GM18909 (cell line): ENCODE measurements at regions not wholly inside any gene's neighbourhood (a gene's known extent, or its start where the extent isn't known, plus 50 kb on each side); places are given as distances from the start of the nearest gene placed in this dataset.

ENCODE experiments used
- ATAC-seq: cut with Tn5 transposase; IDR thresholded peaks from one replicate; pipeline ENCODE4 v1.9.1; 2021; ENCODE audit warnings: mild to moderate bottlenecking; ENCODE audit not compliant: unreplicated experiment, poor library complexity

DNA sequence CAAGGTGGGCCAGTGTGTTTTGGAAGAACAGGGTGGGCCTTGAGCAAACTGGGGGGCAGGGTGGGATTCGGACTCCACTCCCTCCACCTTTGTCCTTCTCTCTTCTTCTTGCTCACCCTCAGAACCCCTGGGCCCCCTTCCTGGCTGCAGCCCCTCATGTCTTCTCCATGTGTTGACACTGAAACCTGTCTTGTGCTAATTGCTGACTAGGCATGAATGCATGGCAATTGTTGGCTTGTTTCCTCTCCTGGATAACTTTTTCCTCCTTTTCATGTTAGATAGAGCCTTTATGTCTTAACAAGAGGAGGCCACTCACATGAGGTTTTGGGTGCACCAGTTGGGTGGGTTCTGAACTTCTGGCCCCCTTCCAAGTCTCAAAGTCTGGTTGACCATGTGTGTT, 181.6 kb upstream of the MKI67 start:
- no peak for ATAC-seq

DNA sequence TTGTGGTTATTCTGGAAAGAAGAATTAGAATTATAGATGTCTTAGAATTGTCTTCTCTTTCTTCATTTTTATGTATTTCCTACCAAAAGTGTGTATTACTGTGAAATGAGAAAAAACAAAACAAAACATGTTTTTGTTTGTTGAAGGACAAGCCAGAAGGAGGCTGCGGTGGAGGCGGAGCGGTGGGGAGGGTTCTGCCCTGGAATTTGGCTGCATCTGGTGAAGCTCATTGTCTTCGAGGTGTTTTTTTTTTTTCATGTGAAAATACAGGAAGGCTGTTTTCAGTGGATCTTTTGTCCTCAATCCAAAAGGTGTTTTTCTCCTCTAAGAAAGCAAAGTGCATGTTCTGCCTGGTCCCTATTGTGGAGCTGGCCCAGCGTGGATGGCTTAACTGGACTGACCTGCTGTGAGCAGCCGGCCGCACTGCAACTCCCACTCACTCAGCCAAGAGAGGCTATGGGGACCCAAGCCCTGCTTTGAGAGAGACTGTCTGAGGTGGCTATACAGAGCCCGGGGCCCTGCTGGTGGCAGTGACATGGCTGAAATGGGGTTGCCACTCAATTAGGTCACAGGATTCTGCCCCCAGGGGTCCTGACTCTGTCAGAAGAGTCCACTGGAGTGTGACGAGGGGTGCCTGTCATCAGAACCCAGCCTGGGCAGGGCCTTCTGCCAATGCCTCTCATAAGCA, 184.9 kb upstream of the MKI67 start:
- ATAC-seq, result no peak

DNA sequence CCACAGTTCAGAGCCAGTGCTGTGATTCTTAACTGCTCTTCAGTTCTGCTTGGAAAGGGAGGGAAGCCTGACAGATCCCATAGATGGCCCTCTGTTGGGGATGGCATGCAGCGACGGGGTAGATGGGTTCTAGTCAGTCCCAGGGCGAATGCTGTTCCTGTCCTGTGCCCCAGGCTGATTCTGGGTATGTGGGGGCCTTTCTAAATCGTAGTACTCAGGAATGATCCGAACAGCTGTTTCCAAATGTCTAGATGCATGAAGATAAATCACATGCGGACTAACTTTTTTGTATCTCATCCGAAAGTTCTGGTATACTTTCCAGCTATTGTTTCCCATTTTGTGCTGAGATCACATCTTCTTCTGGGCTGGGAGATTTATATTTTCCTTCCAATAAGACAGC, 186.0 kb upstream of the MKI67 start:
- no peak for ATAC-seq

DNA sequence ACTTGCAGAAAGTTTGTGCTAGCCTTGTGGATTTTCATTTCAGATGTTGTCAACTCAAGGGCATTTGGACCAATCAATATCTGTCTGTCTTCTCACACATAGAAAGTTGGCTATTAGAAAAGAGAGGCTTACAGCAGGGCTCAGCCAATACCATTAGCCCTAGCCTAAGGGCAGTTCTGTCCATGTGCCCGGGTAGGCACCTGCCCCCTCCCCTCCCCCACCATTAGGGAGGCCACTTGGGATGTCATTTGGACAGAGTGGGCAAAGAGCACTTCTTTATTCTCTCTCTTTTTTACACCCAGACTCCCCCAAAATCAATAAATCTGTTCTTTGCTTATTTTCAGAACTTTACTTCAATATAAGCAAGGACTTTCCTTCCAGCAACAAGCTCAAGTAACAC, 188.5 kb upstream of the MKI67 start:
- no peak for ATAC-seq

DNA sequence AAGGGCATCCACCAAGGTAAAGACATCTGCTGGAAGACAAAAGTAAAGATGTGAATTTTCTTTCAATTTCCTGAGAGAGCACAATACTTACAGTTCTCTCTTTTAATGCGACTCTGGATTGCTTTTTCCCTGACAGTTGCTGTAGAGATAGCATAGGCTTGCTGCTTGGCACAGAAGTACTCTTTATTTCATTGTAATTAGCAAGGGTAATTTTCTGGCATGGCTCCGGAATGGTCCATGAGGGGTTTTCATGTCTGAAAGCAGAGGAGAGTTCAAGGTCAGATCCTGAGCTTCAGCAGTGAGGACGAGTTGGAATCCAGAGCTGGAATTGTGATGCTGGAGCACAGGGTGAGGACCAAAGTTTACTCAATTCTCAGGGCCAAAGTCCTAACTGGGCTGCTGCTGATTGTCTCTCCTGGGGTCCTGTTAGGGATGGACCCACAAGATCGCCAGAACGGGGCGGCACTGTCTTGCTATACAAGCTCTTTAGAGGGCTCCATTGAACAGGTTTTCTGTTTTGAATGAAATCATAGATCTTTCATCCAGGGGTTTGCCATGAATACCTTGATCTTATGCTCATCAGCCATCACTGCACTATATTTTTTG, 190.0 kb upstream of the MKI67 start:
- ATAC-seq, result no peak

DNA sequence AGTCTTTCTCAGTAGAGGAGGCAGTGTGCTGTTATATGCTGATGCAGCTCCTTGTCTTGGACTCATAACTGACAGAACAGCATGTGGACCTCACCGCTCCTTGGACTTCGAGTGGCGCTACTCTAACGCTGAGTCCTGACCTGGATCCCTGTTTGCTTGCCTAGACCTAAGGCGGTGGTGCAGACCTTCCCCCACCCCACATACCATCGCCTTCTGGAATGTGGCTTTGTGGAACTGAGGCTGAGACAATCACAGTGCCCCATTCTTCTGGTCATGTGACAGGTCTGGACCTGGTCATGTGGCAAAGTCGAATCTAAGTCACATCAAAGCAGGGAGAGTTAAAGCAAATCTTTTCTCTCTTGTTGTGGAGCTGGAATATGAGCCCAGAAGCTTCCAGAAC, 190.7 kb upstream of the MKI67 start:
- ATAC-seq, result no peak

DNA sequence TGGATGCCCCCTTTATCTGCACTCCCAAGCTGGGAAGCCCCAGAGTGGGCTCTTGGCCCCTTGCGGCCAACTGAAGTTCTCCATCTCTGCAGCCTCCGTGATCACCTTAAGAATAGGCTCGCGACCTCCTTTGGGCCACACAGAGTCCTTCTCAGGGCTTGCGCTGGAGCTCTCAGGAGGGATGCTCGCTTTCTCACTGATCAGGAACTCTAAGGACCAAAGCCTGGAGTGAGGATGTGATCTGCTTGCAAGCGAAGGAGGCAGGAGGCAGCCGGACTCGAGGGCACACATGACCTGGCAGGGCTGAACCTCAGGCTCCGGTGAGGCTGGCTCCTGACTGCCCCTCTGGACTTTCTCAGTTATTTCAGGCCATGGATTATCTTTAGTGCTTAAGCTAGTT, 192.1 kb upstream of the MKI67 start:
- ATAC-seq, result no peak

DNA sequence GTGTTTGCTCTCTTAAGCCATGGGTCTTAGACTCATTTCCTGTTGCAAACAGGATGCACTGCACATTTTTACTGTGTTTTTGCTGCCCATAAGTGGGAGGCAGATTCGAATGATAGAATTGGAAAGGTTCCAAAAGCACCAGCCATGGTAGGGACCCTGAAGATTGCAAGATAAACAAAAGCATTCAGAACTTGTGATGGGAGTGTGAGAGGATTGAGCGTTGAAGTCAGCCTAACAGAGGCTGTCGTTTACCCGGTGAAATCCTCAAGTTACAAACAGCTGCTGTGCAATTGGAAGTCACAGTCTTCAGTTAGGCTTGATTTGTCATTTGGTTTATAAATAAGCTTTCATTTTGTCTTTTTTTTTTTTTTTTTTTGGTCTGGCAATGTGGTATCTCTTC, 192.7 kb upstream of the MKI67 start:
- ATAC-seq, result no peak

DNA sequence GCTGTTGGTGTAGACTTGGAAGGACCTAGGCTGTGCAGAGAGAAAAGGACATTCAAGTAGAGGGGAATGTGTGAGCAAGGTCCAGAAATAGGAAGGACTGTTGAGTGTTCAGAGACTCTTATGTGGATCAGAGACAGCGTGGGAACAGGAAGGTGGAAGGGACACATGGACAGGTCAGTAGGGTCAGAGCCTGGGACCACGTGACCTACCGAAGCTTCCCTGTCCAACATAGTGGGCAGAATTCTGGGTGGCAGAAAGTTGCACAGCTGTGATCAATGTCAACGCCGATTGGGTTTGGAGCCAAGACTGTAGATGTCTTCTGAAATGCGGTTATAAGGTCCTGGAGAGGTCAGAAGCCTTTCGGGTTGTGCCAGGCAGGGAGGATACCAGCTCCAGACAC, 195.9 kb upstream of the MKI67 start:
- no peak for ATAC-seq

DNA sequence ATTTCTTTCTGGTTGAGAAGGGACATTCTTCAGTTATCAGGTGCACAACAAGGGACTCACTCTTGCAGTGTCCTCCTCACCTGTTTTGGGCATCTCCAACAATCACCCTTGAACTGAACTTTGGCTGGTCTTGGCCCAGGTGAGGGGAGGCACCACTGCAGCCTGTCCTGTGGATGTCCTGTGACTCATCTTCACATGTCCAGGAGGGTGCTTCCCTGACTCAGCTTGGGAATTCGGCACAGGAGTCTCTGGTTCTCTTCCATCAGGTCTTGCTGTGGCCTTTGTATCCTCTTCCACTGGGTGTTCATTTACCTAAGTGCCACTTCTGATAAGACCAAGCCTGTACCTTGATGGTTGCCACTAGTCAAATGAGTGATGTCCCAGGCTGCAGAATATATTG, 196.7 kb upstream of the MKI67 start:
- no peak for ATAC-seq

DNA sequence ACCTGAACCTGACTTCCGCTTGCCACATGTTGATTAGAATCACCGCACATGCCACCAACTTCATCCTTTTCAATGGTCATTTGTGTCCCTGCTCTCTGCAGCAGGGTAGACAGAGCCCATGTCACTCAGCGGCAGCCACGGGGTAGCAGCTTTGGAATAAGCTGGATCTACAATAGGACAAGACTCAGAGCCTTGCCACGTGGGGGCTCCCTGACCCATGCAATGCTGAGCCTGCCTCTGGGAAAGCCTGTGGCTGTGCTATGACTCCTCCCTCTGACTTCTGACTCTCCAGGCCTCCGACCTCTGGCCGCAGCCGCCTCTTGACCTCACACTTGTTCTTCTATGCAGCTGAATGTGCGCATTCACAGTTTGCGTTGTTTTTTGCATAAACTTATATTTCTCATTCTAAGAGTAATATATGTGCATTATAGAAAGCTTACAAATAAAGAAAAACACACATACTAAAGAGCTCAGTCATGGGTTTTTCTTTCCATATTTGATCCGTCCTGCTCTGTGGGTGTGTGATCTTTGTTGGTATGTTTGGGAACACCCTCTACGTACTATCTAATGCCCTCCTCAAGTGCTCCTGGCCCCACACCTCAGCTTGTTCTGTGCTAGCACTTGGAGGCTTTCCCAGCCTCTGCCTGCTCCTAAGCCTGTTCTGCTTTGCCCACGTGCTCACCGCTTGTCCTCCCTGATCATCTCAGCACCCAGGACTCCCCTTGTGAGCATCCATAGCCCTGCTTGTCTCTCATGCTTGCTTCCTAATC, 198.0 kb upstream of the MKI67 start:
- no peak for ATAC-seq

DNA sequence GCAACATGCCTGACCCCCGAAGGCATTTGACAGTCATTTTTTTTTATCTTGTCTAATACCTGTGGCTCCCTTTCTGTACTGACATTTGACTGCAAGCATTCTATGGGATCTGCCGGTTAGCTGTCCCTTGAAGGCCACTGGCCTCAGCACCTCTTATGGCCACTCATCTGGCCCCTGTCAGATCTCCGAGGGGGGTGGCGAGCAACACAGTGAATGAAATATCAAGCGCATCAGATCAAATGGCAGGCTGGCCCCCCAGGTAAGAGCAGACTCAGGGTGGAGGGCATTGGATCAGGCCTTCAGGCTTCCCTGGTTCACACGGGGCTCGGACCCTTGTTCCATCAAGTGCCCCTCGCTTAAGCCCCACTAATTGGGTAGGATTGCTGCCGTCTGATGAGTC, 199.6 kb upstream of the MKI67 start:
- ATAC-seq, result no peak

DNA sequence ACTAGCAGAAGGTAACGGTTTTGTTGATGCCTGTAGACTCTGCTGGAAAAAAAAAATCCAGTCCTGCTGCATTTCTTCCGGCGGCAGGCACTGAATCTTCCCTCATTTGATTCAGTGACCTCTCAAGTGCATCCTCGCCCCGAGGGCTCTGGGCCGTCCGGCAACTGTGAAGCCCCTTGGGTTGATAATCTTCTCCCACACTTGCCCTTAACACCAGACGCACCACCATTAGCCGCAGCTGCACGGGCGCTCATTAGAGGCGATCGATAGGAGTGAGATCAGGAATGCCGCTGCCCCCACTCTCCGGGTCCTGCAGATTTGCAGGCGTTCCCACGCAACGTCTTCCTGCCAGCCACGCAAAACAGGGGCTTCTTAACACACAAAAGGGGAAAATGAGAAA, 200.0 kb upstream of the MKI67 start:
- no peak for ATAC-seq

DNA sequence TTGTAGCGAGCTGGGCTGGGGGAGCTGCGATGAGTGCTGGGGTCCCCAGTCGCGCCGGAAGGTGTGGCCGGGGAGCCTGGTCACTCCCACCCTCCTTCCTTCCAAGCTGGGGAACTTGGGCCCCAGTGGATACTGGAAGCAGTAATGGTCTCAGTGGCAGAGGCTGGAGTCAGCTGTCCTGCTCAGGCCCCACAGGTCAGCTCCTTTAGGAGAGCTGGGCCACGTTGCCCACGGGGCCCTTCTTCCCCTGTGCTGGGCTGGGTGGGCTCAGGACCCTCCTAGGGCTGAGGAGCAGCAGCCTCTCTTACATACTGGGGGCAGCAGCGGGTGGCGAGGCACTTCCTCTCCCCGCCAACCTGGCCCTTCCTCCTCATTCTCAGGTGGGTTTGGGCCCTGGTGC, 200.6 kb upstream of the MKI67 start:
- ATAC-seq, result no peak

DNA sequence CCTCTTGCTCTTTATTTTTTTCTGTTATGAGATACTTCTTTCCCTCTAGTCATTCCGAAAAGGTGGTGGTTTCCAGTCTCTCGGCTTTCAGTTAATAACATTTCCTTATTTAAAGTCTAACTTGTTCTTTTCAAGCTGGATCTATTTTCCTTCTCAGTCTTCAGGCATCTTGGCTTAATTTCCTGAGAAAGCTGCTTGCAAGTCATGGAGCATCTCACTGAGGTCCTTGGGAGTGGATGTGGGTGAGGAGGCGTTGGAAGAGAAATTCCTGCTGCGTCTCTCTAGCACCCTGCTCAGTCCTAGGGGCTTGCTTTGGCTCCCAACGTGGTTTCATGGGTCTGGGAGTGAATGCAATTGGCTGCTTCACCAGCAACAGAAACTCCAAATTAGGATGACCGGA, 210.2 kb upstream of the MKI67 start:
- no peak for ATAC-seq

DNA sequence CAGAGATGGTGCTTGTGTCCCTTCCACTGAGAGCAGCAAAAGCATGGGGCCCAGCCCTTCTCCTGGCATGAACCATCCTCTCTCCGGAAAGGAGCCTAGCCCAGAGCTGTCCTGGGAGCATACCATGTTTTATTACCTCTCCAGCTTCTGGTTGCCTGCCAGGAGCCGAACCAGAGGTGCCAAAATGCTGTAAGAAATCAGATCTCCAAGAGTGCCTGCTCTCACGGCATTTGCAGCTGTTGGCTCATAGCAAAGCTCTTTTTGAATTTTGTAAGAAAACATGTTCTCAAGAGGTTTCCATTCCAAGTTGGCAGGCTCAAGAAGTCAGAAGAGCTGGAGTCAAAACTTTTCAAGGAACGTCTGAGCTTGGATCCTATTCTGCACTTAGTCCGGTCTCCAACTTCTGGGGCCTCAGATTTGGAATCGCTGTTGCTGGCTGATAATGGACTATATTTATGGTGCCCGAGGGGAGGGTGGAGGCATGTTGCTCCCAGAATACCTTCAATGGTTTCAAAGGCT, 211.7 kb upstream of the MKI67 start:
- ATAC-seq, result no peak

DNA sequence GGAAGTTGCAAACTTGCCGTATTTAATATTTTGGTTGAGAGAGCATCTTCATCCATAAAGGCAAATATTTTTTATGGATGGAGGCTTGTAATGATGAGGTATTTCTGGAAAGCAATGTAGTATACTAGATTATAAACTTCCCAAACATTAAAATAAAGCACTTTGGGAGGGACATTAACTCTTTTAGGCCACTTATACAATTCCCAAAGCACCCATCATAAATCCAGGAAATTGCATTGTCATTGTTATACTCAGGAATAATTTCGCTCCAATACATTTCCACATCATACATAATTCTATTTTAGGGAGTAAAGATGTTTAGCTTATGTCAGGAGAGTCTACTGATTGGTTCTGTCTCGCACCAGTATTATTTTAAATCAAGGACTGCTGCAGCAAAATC, 212.7 kb upstream of the MKI67 start:
- ATAC-seq, result no peak

DNA sequence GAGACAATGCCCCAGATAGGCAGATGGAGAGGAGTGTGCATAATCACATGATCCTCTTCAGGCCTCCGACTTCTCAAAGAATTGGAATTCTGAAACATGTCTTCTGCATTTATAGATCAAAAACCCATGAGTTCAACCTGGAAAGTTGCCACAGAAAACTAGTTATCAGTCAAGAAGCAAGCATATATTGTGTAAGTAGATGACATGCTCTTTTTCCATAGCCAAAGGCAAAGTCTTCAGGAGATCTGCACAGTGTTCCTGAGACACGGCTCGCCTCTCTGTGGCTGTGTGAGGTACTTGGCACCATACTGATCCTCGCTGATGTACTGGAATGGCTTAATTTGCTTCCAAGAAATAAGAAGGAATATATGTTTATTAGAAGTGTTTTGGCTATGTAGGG, 213.5 kb upstream of the MKI67 start:
- ATAC-seq, result no peak

DNA sequence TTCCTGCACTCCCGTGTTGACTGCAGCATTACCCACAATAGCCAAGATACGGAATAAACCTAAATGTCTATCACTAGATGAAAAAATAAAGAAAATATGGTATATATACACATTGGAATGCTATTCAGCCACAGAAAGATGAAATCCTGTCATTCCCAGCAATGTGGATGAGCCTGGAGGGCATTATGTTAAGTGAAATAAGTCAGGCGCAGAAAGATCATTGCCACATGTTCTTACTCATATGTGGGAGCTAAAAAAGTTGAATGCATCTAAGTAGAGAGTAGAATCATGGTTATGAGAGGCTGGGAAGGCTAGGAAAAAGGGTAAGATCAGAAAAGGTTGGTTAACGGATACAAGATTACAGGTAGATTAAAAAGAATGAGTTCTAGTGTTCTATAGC, 219.1 kb upstream of the MKI67 start:
- ATAC-seq, result no peak

DNA sequence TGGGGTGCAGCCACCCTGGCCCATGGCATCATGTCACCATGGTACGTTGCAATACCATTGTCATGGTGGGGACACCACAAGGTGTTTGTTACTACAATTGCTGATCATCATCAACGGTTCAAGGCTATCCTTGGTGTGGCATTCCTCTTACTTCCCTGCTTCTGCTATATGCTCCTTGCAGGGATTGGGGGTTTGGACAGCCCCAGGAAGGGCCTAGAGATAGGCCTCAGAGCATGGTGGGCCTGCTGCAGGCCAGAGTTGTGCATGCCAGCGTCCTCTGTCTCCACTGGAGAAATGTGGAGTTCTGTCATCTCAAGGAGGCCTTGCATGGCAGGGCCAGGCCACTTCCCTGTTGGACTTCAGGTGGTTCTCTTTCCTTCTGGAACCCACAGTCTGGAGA, 234.6 kb upstream of the MKI67 start:
- ATAC-seq, result no peak

DNA sequence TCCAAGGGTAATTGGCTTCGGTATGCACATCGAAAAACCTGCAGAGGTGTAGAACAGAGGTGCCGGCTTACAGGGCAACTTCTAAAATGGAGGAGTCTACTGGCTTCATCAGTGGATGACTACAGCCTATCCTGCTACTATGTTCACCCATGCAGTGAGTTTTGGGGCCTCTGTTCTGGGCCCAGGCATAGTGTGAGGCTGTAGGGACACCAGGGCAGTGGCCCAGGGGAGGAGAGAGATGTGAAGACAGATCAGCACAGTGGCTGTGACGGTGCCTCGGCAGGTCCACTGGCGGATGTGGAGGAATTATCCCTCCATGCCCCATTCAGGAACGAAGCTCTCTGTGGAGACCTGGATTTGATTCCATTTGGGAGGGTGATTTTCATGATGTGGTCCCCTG, 235.3 kb upstream of the MKI67 start:
- no peak for ATAC-seq

DNA sequence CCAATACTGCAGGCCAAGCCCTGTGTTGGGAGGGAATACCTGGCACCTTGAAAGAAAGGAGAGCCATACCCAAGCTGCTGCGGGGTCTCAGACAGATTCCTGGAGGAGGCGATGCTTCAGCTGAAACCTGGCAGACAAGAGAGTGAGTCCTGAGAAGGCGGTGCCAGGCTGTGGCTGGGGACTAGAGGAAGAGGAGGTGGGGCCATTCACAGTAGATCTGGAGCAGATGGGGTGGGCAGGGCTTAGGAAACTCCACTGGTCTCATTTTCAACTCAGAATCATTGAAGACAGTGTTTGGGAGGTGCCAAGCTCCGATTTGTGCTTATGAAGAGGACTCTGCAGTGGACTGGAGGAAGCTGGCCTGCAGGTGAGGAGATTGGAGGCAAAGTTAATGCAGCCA, 236.3 kb upstream of the MKI67 start:
- no peak for ATAC-seq
